Stomach (tissue), 4 donors: ENCODE measurements at regions not wholly inside any gene's neighbourhood (a gene's known extent, or its start where the extent isn't known, plus 50 kb on each side); places are given as distances from the start of the nearest gene placed in this dataset.

ENCODE experiments used
- CTCF ChIP-seq, 7 experiments: fragments of 450-650 bp in 4 of 7; fragments of 200-600 bp in 3 of 7; sonication (generic) in 3 of 7; IDR thresholded peaks; one replicate each; pipeline ENCODE4 v1.5.1; 2016 to 2019; ENCODE audit warnings: antibody characterized with exemption in 7 of 7, control low read depth in 2 of 7, mild to moderate bottlenecking in 1 of 7
- EP300 ChIP-seq: sonication (generic); formaldehyde crosslinking; IDR thresholded peaks from one replicate; pipeline ENCODE4 v1.6.1; 2017; ENCODE audit warnings: antibody characterized with exemption
- POLR2A ChIP-seq, 4 donors: fragments of 450-650 bp; IDR thresholded peaks; one replicate each; pipeline ENCODE4 v1.6.1; 2016; ENCODE audit warnings: antibody characterized with exemption in 4 of 4, control low read depth in 2 of 4, mild to moderate bottlenecking in 1 of 4, moderate library complexity in 1 of 4
- POLR2AphosphoS5 ChIP-seq, 3 donors: sonication (generic); formaldehyde crosslinking; IDR thresholded peaks; one replicate each; pipeline ENCODE4 v1.6.1; 2016; ENCODE audit warnings: antibody characterized with exemption in 3 of 3

GRCh38 chr4:14047840-14048239, 420.3 kb upstream of the BOD1L1 start:
- TF ChIP-seq CTCF (IDR thresholded peaks at IDR 0.05): no peak
- TF ChIP-seq POLR2A (IDR thresholded peaks at IDR 0.05): no peak
- TF ChIP-seq EP300: no peak
- no peak for TF ChIP-seq POLR2AphosphoS5 (IDR thresholded peaks at IDR 0.05)
